MCF 10A (cell line): ENCODE measurements at regions not wholly inside any gene's neighbourhood (a gene's known extent, or its start where the extent isn't known, plus 50 kb on each side); places are given as distances from the start of the nearest gene placed in this dataset.

ENCODE experiments used
- BruUV-seq: library from RNA; stranded (reverse); fragments of 400-500 nt; replicated peaks from 2 replicates; lab custom pipeline; 2021; lab: Mats Ljungman, UMichigan
- CTCF ChIA-PET: fragments of 300-600 bp; sonication (Branson Sonifier 250); formaldehyde crosslinking; extraction: SDS; loops from one replicate; lab custom pipeline; 2021; ENCODE audit warnings: antibody characterized with exemption, inconsistent platforms; lab: Yijun Ruan, JAX
- POLR2A ChIA-PET: fragments of 300-600, 350-650 bp; sonication (Branson Sonifier 250); formaldehyde crosslinking; extraction: SDS; loops from one replicate; lab custom pipeline; 2020; ENCODE audit warnings: antibody characterized with exemption, inconsistent platforms; lab: Yijun Ruan, JAX
- DNase-seq: peaks from one replicate; pipeline ENCODE4 v3.0.0-alpha.2; 2018; ENCODE audit not compliant: unreplicated experiment
- H3K27ac Mint-ChIP-seq: one replicate; pipeline ENCODE4 v1.8.0; 2022; ENCODE audit warnings: mild to moderate bottlenecking, low read depth, mixed read lengths; ENCODE audit not compliant: unreplicated experiment
- H3K27me3 Mint-ChIP-seq: one replicate; pipeline ENCODE4 v1.8.0; 2022; ENCODE audit warnings: mixed read lengths; ENCODE audit not compliant: insufficient read depth, unreplicated experiment
- H3K36me3 Mint-ChIP-seq: one replicate; pipeline ENCODE4 v1.8.0; 2022; ENCODE audit warnings: mild to moderate bottlenecking, moderate library complexity, mixed read lengths; ENCODE audit not compliant: insufficient read depth, unreplicated experiment
- H3K4me1 Mint-ChIP-seq: one replicate; pipeline ENCODE4 v1.8.0; 2022; ENCODE audit warnings: mixed read lengths; ENCODE audit not compliant: insufficient read depth, unreplicated experiment
- H3K4me3 Mint-ChIP-seq: one replicate; pipeline ENCODE4 v1.8.0; 2022; ENCODE audit warnings: mild to moderate bottlenecking, moderate library complexity, mixed read lengths; ENCODE audit not compliant: unreplicated experiment
- H3K9me3 Mint-ChIP-seq: one replicate; pipeline ENCODE4 v1.8.0; 2022; ENCODE audit warnings: mixed read lengths; ENCODE audit not compliant: unreplicated experiment
- intact Hi-C: fragments of 100-400 bp; cut with micrococcal nuclease; formaldehyde crosslinking; loops from 2 replicates; pipeline ENCODE4 v1.14.1; 2022
- TF ChIP-seq, protein P1 (sequence below): fragments of 200-600 bp; IDR thresholded peaks from one replicate; pipeline ENCODE4 v1.8.0; 2022; ENCODE audit warnings: antibody characterized with exemption, mild to moderate bottlenecking; ENCODE audit not compliant: unreplicated experiment

- DNase-seq, result no peak
- H3K27ac Mint-ChIP-seq, result peak overlapping the region; percentile 75
- ChIA-PET CTCF (interaction anchor here (1.2 kb wide), 1 partner anchor 21 kb away, joined by 3 read pairs; no protein-coding TSS in a partner anchor), POLR2A (interaction anchor here (0.9 to 1.7 kb wide), 3 partner anchors 10 to 17 kb away, joined by 3 to 7 read pairs (median 3); no protein-coding TSS in a partner anchor)
- H3K4me1 Mint-ChIP-seq, result peaks cover 13% of the 10 kb centered on the region
- no peaks in the 10 kb centered on the region for H3K27me3 Mint-ChIP-seq
- H3K4me3 Mint-ChIP-seq, result no peak overlapping the region
- H3K36me3 Mint-ChIP-seq, result peaks cover 76% of the 10 kb centered on the region
- no TSS peak for BruUV-seq
- TF ChIP-seq, protein P1, sequence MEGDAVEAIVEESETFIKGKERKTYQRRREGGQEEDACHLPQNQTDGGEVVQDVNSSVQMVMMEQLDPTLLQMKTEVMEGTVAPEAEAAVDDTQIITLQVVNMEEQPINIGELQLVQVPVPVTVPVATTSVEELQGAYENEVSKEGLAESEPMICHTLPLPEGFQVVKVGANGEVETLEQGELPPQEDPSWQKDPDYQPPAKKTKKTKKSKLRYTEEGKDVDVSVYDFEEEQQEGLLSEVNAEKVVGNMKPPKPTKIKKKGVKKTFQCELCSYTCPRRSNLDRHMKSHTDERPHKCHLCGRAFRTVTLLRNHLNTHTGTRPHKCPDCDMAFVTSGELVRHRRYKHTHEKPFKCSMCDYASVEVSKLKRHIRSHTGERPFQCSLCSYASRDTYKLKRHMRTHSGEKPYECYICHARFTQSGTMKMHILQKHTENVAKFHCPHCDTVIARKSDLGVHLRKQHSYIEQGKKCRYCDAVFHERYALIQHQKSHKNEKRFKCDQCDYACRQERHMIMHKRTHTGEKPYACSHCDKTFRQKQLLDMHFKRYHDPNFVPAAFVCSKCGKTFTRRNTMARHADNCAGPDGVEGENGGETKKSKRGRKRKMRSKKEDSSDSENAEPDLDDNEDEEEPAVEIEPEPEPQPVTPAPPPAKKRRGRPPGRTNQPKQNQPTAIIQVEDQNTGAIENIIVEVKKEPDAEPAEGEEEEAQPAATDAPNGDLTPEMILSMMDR, result no peak
- intact Hi-C loops, result no loop called here
- H3K9me3 Mint-ChIP-seq, result no peaks in the 10 kb centered on the region
Observed at GRCh38 chr22:46096706-46097230, 53.6 kb upstream of the PPARA start.

DNA sequence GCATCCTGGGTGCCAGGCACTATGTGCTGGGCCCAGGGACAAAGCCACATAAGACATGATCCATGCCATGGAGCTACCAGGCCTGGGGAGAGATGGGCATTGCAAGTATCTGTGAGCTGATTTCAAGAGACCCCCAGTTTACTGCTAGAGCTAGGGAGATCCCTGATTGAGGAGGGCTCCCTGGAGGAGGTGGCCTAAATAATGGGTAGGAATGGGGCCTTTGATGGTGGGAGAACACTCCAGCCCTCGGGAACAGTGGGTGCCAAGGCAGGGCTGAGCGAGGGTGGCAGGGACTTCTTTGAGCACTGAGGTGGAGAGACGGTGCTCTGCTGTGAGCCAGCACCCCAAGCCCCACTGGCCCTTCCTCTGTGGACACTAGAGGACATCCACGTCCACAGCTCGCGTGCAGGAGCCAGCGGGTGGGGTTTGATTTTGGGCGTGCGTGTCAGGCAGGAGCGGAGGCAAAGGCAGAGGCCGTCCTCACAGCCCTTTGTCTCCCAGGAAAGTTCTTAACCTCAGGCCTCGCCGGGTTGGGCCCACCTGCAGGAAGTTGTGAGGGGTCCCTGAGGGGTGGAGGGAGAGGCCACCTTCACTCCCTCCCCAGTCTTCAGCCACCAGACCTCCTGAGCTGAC lies 52.9 kb upstream of the PPARA start:
- POLR2A ChIA-PET, result interaction anchor here (0.9 to 1.7 kb wide), 3 partner anchors 9 to 17 kb away, joined by 3 to 7 read pairs (median 3); no protein-coding TSS in a partner anchor
- H3K27ac Mint-ChIP-seq, result peak overlapping the region; percentile 75
- CTCF ChIA-PET, result interaction anchor here (1.4 kb wide), 1 partner anchor 91 kb away, joined by 5 read pairs; no protein-coding TSS in a partner anchor
- no TSS peak for BruUV-seq
- H3K27me3 Mint-ChIP-seq, result no peaks in the 10 kb centered on the region
- H3K36me3 Mint-ChIP-seq, result peaks cover 76% of the 10 kb centered on the region
- intact Hi-C loops, result no loop called here
- no peak overlapping the region for H3K4me3 Mint-ChIP-seq
- peaks cover 12% of the 10 kb centered on the region for H3K4me1 Mint-ChIP-seq
- TF ChIP-seq, protein P1, result no peak
- H3K9me3 Mint-ChIP-seq, result no peaks in the 10 kb centered on the region
- no peak for DNase-seq

- intact Hi-C loops, result no loop called here
- TF ChIP-seq, protein P1, result no peak
- DNase-seq, result no peak
- peaks cover 18% of the 10 kb centered on the region for H3K4me1 Mint-ChIP-seq
- H3K9me3 Mint-ChIP-seq, result no peaks in the 10 kb centered on the region
- no TSS peak for BruUV-seq
- peak overlapping the region; percentile 16 for H3K27ac Mint-ChIP-seq
- H3K27me3 Mint-ChIP-seq, result no peaks in the 10 kb centered on the region
- ChIA-PET POLR2A (interaction anchor here (0.6 to 1.7 kb wide), 2 partner anchors 8 to 761 kb away, joined by 5 to 7 read pairs; no protein-coding TSS in a partner anchor), CTCF (interaction anchor here (1.4 kb wide), 1 partner anchor 93 kb away, joined by 5 read pairs; no protein-coding TSS in a partner anchor)
- H3K4me3 Mint-ChIP-seq, result no peak overlapping the region
- H3K36me3 Mint-ChIP-seq, result peaks cover 76% of the 10 kb centered on the region
Observed at GRCh38 chr22:46098525-46099475, 51.5 kb upstream of the PPARA start.
